ENCODE measurements at regions not wholly inside any gene's neighbourhood (a gene's known extent, or its start where the extent isn't known, plus 50 kb on each side); places are given as distances from the start of the nearest gene placed in this dataset.
"Not testable (repeated sequence)": the region's sequence is repeated elsewhere in the genome, so short reads cannot be mapped to it uniquely, and the experiment has no call there.

- no peak for DNase-seq (ENCODE audit: low read depth, low spot score)
- in situ Hi-C loops (cut with HindIII; ENCODE audit: low pct_unique_long_range_greater_than_20kb, low sequenced_read_pairs): no loop called here
These were observed 644.4 kb upstream of the MIS18BP1 start for GRCh38 chr14:45897439-45897838.

- no peak for DNase-seq (ENCODE audit: low read depth, low spot score)
- in situ Hi-C loops (cut with HindIII; ENCODE audit: low pct_unique_long_range_greater_than_20kb, low sequenced_read_pairs): no loop called here
These were observed 640.1 kb upstream of the MIS18BP1 start for GRCh38 chr14:45893127-45893526.

GRCh38 chr14:45891417-45892080, 638.5 kb upstream of the MIS18BP1 start:
- in situ Hi-C loops (cut with HindIII; ENCODE audit: low pct_unique_long_range_greater_than_20kb, low sequenced_read_pairs): no loop called here
- no peak for DNase-seq (ENCODE audit: low read depth, low spot score)

GRCh38 chr14:45888766-45889285, 635.8 kb upstream of the MIS18BP1 start:
- in situ Hi-C loops (cut with HindIII; ENCODE audit: low pct_unique_long_range_greater_than_20kb, low sequenced_read_pairs); DNase-seq (ENCODE audit: low read depth, low spot score): not testable (repeated sequence)

GRCh38 chr14:45877981-45878380, 625.0 kb upstream of the MIS18BP1 start:
- DNase-seq (ENCODE audit: low read depth, low spot score): no peak
- in situ Hi-C loops (cut with HindIII; ENCODE audit: low pct_unique_long_range_greater_than_20kb, low sequenced_read_pairs): no loop called here

GRCh38 chr14:45868863-45869262, 615.9 kb upstream of the MIS18BP1 start:
- DNase-seq (ENCODE audit: low read depth, low spot score): no peak
- in situ Hi-C loops (cut with HindIII; ENCODE audit: low pct_unique_long_range_greater_than_20kb, low sequenced_read_pairs): no loop called here

GRCh38 chr14:45868377-45868776, 615.4 kb upstream of the MIS18BP1 start:
- in situ Hi-C loops (cut with HindIII; ENCODE audit: low pct_unique_long_range_greater_than_20kb, low sequenced_read_pairs): no loop called here
- DNase-seq (ENCODE audit: low read depth, low spot score): no peak

- in situ Hi-C loops (cut with HindIII; ENCODE audit: low pct_unique_long_range_greater_than_20kb, low sequenced_read_pairs): no loop called here
- DNase-seq (ENCODE audit: low read depth, low spot score): no peak
These were observed 614.3 kb upstream of the MIS18BP1 start for GRCh38 chr14:45867046-45867894.

GRCh38 chr14:45838597-45838996, 585.6 kb upstream of the MIS18BP1 start:
- DNase-seq (ENCODE audit: low read depth, low spot score): peak; percentile 52
- in situ Hi-C loops (cut with HindIII; ENCODE audit: low pct_unique_long_range_greater_than_20kb, low sequenced_read_pairs): no loop called here

- no peak for DNase-seq (ENCODE audit: low read depth, low spot score)
- in situ Hi-C loops (cut with HindIII; ENCODE audit: low pct_unique_long_range_greater_than_20kb, low sequenced_read_pairs): no loop called here
These were observed 566.1 kb upstream of the MIS18BP1 start for GRCh38 chr14:45819107-45819506.

GRCh38 chr14:45811155-45811554, 558.2 kb upstream of the MIS18BP1 start:
- DNase-seq (ENCODE audit: low read depth, low spot score): no peak
- in situ Hi-C loops (cut with HindIII; ENCODE audit: low pct_unique_long_range_greater_than_20kb, low sequenced_read_pairs): no loop called here

- in situ Hi-C loops (cut with HindIII; ENCODE audit: low pct_unique_long_range_greater_than_20kb, low sequenced_read_pairs): no loop called here
- DNase-seq (ENCODE audit: low read depth, low spot score): peak; percentile 72
These were observed 557.3 kb upstream of the MIS18BP1 start for GRCh38 chr14:45810152-45810872.

GRCh38 chr14:45807178-45807899, 554.3 kb upstream of the MIS18BP1 start:
- in situ Hi-C loops (cut with HindIII; ENCODE audit: low pct_unique_long_range_greater_than_20kb, low sequenced_read_pairs): no loop called here
- no peak for DNase-seq (ENCODE audit: low read depth, low spot score)

GRCh38 chr14:45799511-45799910, 546.5 kb upstream of the MIS18BP1 start:
- in situ Hi-C loops (cut with HindIII; ENCODE audit: low pct_unique_long_range_greater_than_20kb, low sequenced_read_pairs): no loop called here
- DNase-seq (ENCODE audit: low read depth, low spot score): no peak

GRCh38 chr14:45798659-45799058, 545.7 kb upstream of the MIS18BP1 start:
- in situ Hi-C loops (cut with HindIII; ENCODE audit: low pct_unique_long_range_greater_than_20kb, low sequenced_read_pairs): no loop called here
- no peak for DNase-seq (ENCODE audit: low read depth, low spot score)

GRCh38 chr14:45796006-45796405, 543.0 kb upstream of the MIS18BP1 start:
- DNase-seq (ENCODE audit: low read depth, low spot score); in situ Hi-C loops (cut with HindIII; ENCODE audit: low pct_unique_long_range_greater_than_20kb, low sequenced_read_pairs): not testable (repeated sequence)

GRCh38 chr14:45793081-45793480, 540.1 kb upstream of the MIS18BP1 start:
- no peak for DNase-seq (ENCODE audit: low read depth, low spot score)
- in situ Hi-C loops (cut with HindIII; ENCODE audit: low pct_unique_long_range_greater_than_20kb, low sequenced_read_pairs): no loop called here

- in situ Hi-C loops (cut with HindIII; ENCODE audit: low pct_unique_long_range_greater_than_20kb, low sequenced_read_pairs): no loop called here
- no peak for DNase-seq (ENCODE audit: low read depth, low spot score)
These were observed 537.3 kb upstream of the MIS18BP1 start for GRCh38 chr14:45790293-45790692.
